Ascending aorta (tissue), 2 donors: ENCODE measurements at regions not wholly inside any gene's neighbourhood (a gene's known extent, or its start where the extent isn't known, plus 50 kb on each side); places are given as distances from the start of the nearest gene placed in this dataset.

Experiments
- DNase-seq, 2 donors: peaks; one replicate each; pipeline ENCODE4 v3.0.0-alpha.2; 2019; ENCODE audit warnings: low spot score in 2 of 2
- H3K27ac ChIP-seq, 2 donors: fragments of 200-600 bp; sonication (generic); one replicate each; pipeline ENCODE4 v1.5.1; 2016 to 2017; ENCODE audit warnings: mild to moderate bottlenecking in 1 of 2
- H3K27me3 ChIP-seq: fragments of 200-600 bp; sonication (generic); one replicate; pipeline ENCODE4 v1.5.1; 2017
- H3K36me3 ChIP-seq, 2 donors: fragments of 200-600 bp; sonication (generic); one replicate each; pipeline ENCODE4 v1.5.1; 2016
- H3K4me1 ChIP-seq, 2 donors: fragments of 200-600 bp; sonication (generic); one replicate each; pipeline ENCODE4 v1.5.1; 2016 to 2017; ENCODE audit warnings: mild to moderate bottlenecking in 1 of 2
- H3K4me3 ChIP-seq, 2 donors: fragments of 200-600 bp; sonication (generic); one replicate each; pipeline ENCODE4 v1.5.1; 2016 to 2017; ENCODE audit warnings: mild to moderate bottlenecking in 1 of 2
- H3K9me3 ChIP-seq, 2 donors: fragments of 200-600 bp; sonication (generic); one replicate each; pipeline ENCODE4 v1.5.1; 2016
- intact Hi-C: fragments of 100-400 bp; cut with DNase I; formaldehyde crosslinking; loops from one replicate; pipeline ENCODE4 v1.15.1; 2023
- TF ChIP-seq, protein P1 (sequence below), 3 experiments: fragments of 200-600 bp in 2 of 3; fragments of 450-650 bp in 1 of 3; sonication (generic) in 2 of 3; IDR thresholded peaks; one replicate each; pipeline ENCODE4 v1.5.1; 2016 to 2019; ENCODE audit warnings: antibody characterized with exemption in 3 of 3, mild to moderate bottlenecking in 1 of 3, moderate library complexity in 1 of 3

DNA sequence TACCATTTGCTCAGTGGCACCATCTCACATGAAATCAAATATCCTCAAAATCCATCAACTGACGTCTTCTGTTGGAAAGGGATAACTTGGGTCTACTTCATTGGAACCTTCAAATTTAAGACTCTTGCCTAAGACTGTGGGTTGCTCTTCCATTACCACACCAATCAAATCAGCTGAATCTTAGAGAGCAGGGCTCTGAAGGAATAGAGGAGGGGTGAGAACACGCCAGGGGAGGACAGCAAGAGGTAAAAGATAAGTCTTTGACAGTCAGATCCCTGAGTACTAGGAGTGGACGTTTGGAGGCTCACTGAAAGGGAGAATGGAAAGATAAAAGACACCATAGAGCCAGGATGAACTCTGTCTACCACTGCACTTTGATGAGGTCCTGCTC, 107.5 kb downstream of the CCDC71L start:
- DNase-seq: no peak
- Histone ChIP-seq H3K9me3 (no peaks in the 10 kb centered on the region), H3K4me3 (no peak overlapping the region), H3K27ac (no peak overlapping the region), H3K4me1 (no peaks in the 10 kb centered on the region), H3K27me3 (no peaks in the 10 kb centered on the region), H3K36me3 (no peaks in the 10 kb centered on the region)
- TF ChIP-seq, protein P1, sequence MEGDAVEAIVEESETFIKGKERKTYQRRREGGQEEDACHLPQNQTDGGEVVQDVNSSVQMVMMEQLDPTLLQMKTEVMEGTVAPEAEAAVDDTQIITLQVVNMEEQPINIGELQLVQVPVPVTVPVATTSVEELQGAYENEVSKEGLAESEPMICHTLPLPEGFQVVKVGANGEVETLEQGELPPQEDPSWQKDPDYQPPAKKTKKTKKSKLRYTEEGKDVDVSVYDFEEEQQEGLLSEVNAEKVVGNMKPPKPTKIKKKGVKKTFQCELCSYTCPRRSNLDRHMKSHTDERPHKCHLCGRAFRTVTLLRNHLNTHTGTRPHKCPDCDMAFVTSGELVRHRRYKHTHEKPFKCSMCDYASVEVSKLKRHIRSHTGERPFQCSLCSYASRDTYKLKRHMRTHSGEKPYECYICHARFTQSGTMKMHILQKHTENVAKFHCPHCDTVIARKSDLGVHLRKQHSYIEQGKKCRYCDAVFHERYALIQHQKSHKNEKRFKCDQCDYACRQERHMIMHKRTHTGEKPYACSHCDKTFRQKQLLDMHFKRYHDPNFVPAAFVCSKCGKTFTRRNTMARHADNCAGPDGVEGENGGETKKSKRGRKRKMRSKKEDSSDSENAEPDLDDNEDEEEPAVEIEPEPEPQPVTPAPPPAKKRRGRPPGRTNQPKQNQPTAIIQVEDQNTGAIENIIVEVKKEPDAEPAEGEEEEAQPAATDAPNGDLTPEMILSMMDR (IDR thresholded peaks at IDR 0.05): no peak
- intact Hi-C loops: no loop called here

DNA sequence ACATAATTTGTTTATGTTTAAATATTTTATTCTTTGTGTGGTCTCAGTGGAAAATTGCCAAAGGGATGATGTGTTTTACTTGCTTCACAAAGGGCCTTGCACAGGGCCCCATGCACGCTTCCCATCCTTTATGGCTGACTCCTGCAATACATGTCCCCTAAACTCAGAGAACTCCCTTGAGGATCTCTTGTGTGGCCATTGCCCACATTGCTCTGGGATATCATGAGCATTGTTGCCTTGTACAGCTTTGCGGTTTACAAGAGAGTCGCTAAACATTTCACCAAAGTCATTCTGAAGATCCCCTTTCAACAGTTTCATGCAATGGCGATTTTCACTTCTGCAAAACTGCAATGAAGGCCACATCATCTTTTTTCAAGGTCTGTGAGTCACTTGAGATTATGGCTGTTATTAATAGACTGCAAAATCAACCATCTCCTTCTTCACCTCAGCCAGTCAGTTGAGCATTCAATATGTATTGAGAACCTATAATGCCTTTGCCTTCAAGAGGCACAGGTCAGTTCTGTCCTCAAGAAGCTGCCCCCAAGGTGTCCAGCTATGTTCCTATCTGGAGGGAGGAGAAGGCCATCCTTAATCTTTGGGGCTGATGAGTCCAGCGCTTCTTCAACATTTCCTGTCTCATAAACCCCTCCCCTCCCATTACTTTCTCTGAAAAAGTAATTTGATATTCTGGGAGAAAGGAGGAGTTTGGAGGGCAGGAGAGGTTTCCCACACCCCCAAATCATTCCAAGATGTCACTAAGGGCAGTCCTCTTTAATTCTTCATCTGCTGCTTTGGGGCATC, 108.1 kb downstream of the CCDC71L start:
- no peaks in the 10 kb centered on the region for H3K36me3 ChIP-seq
- peak in 1 of 2 donors; percentile 64 for DNase-seq
- H3K27me3 ChIP-seq: no peaks in the 10 kb centered on the region
- no peaks in the 10 kb centered on the region for H3K9me3 ChIP-seq
- intact Hi-C loops: no loop called here
- H3K4me3 ChIP-seq: no peak overlapping the region
- H3K4me1 ChIP-seq: no peaks in the 10 kb centered on the region
- H3K27ac ChIP-seq: no peak overlapping the region
- TF ChIP-seq, protein P1 (IDR thresholded peaks at IDR 0.05): no peak

DNA sequence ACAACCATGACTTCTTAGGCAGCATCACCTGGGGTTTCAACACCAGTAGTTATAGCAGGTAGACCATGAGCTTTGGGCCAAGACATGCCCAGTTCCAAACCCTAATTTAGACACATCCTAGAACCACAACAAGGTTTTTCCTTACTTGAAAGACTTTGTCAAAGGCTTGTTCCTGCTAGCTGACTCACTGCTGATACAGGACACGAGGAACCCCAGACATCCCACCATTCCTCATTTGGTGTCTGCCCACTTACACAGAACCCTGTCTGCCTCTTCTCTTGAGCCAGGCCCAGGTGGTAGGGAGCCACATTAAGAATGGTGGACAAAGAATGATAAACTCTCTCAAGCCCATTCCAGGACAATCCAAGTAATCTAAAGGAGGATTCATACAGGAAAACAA, 109.0 kb downstream of the CCDC71L start:
- no peak for DNase-seq
- no peaks in the 10 kb centered on the region for H3K36me3 ChIP-seq
- H3K4me3 ChIP-seq: no peak overlapping the region
- no peaks in the 10 kb centered on the region for H3K27me3 ChIP-seq
- TF ChIP-seq, protein P1 (IDR thresholded peaks at IDR 0.05): no peak
- H3K4me1 ChIP-seq: no peaks in the 10 kb centered on the region
- intact Hi-C loops: no loop called here
- no peaks in the 10 kb centered on the region for H3K9me3 ChIP-seq
- H3K27ac ChIP-seq: no peak overlapping the region

DNA sequence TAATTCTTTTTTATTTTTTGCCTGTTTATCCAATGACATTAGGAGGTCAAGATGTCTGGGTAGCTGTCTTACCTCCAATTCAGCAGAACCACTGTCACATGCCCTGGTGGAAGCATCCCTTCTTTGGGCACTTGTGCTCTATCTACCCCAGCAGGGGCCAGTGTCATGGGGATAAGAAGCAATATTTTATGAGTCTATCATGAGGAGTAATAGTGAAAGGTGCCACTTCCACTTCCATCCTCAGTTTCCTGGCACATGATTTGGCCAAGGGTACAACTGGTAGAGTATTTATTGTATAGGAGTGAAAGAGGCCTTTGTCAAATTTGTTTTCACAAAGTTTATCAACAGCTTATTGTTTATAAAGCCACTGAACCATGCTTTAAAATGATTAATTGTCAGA, 112.5 kb downstream of the CCDC71L start:
- Histone ChIP-seq H3K9me3 (no peaks in the 10 kb centered on the region), H3K4me3 (no peak overlapping the region), H3K27me3 (no peaks in the 10 kb centered on the region), H3K36me3 (no peaks in the 10 kb centered on the region), H3K4me1 (no peaks in the 10 kb centered on the region), H3K27ac (no peak overlapping the region)
- no peak for DNase-seq
- intact Hi-C loops: no loop called here
- TF ChIP-seq, protein P1 (IDR thresholded peaks at IDR 0.05): no peak

DNA sequence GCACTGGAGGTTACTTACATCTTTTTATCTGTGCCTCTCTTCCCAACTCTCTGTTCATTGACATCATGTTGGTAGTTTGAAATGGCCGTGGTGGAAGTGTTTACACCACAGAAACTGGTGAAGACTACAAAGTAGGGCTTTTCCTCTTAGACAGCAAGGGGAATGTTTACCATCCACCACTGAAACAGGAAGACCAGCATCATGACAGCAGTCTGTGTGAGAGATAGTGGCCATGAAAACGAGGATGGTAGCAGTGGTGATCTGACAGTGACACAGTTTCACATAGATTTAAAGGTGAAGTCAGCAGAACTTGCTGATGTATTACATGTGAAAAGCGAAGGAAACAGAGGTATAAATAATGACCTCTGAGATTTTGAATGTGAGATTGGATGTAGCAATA, 115.7 kb downstream of the CCDC71L start:
- no peak for DNase-seq

More for the DNA sequence above, 115.7 kb downstream of the CCDC71L start:
- H3K4me3 ChIP-seq: no peak overlapping the region
- H3K9me3 ChIP-seq: no peaks in the 10 kb centered on the region
- no peaks in the 10 kb centered on the region for H3K36me3 ChIP-seq
- TF ChIP-seq, protein P1 (IDR thresholded peaks at IDR 0.05): no peak
- H3K27ac ChIP-seq: no peak overlapping the region
- intact Hi-C loops: no loop called here
- H3K4me1 ChIP-seq: no peaks in the 10 kb centered on the region
- H3K27me3 ChIP-seq: no peaks in the 10 kb centered on the region
